Renal cortex interstitium (tissue), 11 donors: ENCODE measurements at regions not wholly inside any gene's neighbourhood (a gene's known extent, or its start where the extent isn't known, plus 50 kb on each side); places are given as distances from the start of the nearest gene placed in this dataset.

ENCODE experiments used
- DNase-seq, 11 donors: peaks; one replicate each; pipeline ENCODE4 v3.0.0-alpha.2; 2013; ENCODE audit warnings: low read depth in 9 of 11, low spot score in 4 of 11; ENCODE audit errors: extremely low read depth in 1 of 11

- no peak for DNase-seq
These were observed 303.6 kb downstream of the MATN1 start for GRCh38 chr1:30419831-30420230.

GRCh38 chr1:30418939-30419720, 304.3 kb downstream of the MATN1 start:
- no peak for DNase-seq

- DNase-seq = peak in 2 of 11 donors; percentile 10 to 18
These were observed 305.1 kb downstream of the MATN1 start for GRCh38 chr1:30418061-30418938.

- DNase-seq = no peak
These were observed 305.7 kb downstream of the MATN1 start for GRCh38 chr1:30417701-30418046.

- DNase-seq = no peak
These were observed 306.2 kb downstream of the MATN1 start for GRCh38 chr1:30417001-30417700.

- no peak for DNase-seq
These were observed 307.1 kb downstream of the MATN1 start for GRCh38 chr1:30416221-30416820.

GRCh38 chr1:30415171-30415940, 308.0 kb downstream of the MATN1 start:
- DNase-seq = no peak

GRCh38 chr1:30414851-30415165, 308.6 kb downstream of the MATN1 start:
- no peak for DNase-seq

- no peak for DNase-seq
These were observed 309.1 kb downstream of the MATN1 start for GRCh38 chr1:30414086-30414850.

- DNase-seq = no peak
These were observed 309.8 kb downstream of the MATN1 start for GRCh38 chr1:30413606-30414005.

- no peak for DNase-seq
These were observed 310.3 kb downstream of the MATN1 start for GRCh38 chr1:30413111-30413440.

- DNase-seq = no peak
These were observed 310.9 kb downstream of the MATN1 start for GRCh38 chr1:30412241-30413110.

- no peak for DNase-seq
These were observed 312.2 kb downstream of the MATN1 start for GRCh38 chr1:30411206-30411605.

- DNase-seq = no peak
These were observed 313.1 kb downstream of the MATN1 start for GRCh38 chr1:30410153-30410851.

- DNase-seq = no peak
These were observed 313.8 kb downstream of the MATN1 start for GRCh38 chr1:30409476-30410152.

- DNase-seq = no peak
These were observed 315.4 kb downstream of the MATN1 start for GRCh38 chr1:30407865-30408580.
